LNCaP clone FGC (cell line): ENCODE measurements at regions not wholly inside any gene's neighbourhood (a gene's known extent, or its start where the extent isn't known, plus 50 kb on each side); places are given as distances from the start of the nearest gene placed in this dataset.
"Not testable (repeated sequence)": the region's sequence is repeated elsewhere in the genome, so short reads cannot be mapped to it uniquely, and the experiment has no call there.

Experiments used
- DNase-seq: peaks from one replicate; pipeline ENCODE4 v3.0.0-alpha.2; 2011; ENCODE audit warnings: low read depth
- H3K4me3 ChIP-seq: 2 replicates; pipeline ENCODE4 v1.5.1; 2011; ENCODE audit warnings: mild to moderate bottlenecking, low read depth, low read length, control low read depth
- TF ChIP-seq, protein P1 (sequence below): IDR thresholded peaks from 2 replicates; pipeline ENCODE4 v1.5.1; 2012; ENCODE audit warnings: mild to moderate bottlenecking; ENCODE audit not compliant: control insufficient read depth, insufficient read depth; ENCODE audit errors: extremely low read depth

DNA sequence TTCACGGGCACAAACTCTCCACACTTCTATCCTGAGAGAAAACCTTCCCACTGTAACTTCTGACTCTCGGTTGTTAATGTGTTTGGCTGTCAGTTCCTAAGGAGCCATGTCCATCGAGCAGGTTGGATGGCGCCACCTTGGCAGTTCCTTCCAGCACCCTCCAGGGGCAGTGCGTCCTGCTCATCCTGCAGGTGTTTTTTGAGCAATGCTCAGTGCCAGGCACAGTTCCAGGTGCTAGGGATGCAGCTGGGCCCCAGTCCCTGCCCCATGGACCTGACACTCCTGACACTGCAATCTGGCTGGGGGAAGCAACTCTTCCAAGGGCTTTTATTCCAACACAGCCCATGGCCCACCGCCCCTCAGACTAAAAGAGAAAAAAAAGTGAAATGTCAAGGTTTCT is 376.4 kb downstream of the PREX1 start:
- no peak for DNase-seq

DNA sequence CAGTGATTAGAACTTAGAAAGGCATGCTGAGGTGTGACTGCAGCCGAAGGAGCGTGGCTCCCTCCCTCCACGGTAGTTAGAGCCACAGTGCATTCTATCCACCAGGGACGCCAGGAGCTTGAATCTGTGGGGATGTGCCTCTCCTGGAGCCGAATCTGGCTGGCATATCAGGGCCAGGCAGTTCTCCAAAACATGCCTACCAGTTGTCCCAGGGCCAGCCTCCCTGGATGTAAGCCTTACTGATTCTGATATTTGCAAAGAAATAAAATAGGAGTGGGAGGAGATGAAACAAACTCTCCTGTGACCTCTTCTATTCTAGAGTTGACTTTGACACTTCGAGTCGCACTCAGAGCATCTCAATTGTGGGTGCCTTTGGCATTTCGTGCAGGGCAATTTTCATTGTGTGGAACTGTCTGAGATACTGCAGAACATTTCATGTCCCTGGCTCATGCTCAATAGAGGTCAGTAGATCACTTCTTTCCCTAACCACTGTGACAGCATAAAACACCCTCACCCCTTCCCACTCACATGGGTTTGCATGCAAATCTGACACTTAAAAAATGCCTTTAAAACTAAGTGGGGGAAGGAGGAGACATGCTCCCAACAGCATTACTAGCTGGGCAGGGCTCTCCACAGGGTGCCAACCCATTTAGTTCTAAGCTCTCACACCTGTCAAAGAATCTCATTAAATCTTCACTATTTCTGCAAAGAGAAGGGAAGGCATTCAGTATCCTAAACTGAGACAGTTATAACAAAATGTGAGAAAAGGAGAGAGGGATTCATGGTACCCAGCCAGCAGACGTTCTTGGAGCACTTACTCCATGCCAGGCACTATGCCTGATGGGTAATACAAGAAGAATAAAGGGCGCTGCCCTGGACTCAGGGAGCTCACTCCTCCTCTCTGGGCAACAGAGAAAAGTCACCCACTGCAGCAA is 378.9 kb downstream of the PREX1 start:
- TF ChIP-seq, protein P1, sequence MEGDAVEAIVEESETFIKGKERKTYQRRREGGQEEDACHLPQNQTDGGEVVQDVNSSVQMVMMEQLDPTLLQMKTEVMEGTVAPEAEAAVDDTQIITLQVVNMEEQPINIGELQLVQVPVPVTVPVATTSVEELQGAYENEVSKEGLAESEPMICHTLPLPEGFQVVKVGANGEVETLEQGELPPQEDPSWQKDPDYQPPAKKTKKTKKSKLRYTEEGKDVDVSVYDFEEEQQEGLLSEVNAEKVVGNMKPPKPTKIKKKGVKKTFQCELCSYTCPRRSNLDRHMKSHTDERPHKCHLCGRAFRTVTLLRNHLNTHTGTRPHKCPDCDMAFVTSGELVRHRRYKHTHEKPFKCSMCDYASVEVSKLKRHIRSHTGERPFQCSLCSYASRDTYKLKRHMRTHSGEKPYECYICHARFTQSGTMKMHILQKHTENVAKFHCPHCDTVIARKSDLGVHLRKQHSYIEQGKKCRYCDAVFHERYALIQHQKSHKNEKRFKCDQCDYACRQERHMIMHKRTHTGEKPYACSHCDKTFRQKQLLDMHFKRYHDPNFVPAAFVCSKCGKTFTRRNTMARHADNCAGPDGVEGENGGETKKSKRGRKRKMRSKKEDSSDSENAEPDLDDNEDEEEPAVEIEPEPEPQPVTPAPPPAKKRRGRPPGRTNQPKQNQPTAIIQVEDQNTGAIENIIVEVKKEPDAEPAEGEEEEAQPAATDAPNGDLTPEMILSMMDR: no peak
- no peak for DNase-seq
- H3K4me3 ChIP-seq: no peak overlapping the region

More for the DNA sequence above, 376.4 kb downstream of the PREX1 start:
- H3K4me3 ChIP-seq: no peak overlapping the region
- TF ChIP-seq, protein P1: no peak

DNA sequence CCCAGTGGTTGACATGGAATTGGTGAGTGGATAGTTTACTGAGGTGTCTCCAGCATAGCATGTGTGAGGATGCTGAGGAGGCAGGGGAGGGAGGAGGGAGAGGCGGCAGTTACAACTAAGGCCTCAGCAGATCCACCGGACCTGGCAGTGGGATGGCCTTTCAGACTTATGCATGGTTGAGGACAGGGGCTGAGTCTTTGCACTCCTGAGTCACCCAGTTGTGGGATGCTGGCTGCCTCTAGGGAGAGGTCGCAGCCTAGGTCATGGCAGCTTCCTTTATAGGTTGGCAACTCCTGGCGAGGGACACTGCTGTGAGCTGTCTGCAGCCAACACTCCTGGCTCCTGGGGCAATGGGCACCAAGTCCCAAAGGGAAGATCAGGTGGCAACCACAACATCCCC is 380.3 kb downstream of the PREX1 start:
- no peak overlapping the region for H3K4me3 ChIP-seq
- TF ChIP-seq, protein P1: no peak
- DNase-seq: no peak

DNA sequence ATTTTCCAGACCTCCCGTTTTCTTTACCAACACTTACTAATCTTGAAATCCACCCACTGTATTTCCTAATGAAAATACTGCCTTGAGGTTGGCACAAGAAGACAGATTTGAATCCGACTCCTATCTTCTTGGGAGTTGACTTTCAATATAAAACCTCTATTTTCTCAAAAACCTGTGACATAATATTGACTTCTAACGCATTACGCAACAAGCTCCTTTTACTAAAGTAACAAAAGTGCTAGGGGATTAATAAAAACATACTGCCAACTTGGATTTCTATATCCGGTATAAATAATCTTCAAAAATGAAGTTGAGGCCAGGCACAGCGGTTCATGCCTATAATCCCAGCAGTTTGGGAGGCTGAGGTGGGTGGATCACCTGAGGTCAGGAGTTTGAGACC is 382.0 kb downstream of the PREX1 start:
- TF ChIP-seq, protein P1: no peak
- DNase-seq: no peak
- no peak overlapping the region for H3K4me3 ChIP-seq

DNA sequence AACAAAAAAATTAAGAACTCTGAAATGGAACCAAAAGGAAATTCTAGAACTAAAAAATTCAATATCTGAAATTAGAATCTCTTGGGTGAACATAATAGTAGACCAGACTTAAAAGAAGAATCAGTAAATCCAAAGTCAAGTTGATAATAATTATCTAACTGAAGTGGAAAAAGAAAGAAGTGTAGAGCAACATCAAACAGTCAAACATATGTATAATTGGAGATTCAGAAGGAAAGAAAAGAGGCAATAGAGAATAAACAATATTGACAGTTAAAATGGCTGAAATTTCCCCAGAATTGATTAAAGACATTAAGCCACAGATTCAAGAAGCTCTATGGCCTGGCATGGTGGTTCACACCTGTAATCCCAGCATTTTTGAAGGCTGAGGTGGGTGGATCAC is 383.6 kb downstream of the PREX1 start:
- H3K4me3 ChIP-seq: no peak overlapping the region
- DNase-seq: no peak
- TF ChIP-seq, protein P1: no peak

DNA sequence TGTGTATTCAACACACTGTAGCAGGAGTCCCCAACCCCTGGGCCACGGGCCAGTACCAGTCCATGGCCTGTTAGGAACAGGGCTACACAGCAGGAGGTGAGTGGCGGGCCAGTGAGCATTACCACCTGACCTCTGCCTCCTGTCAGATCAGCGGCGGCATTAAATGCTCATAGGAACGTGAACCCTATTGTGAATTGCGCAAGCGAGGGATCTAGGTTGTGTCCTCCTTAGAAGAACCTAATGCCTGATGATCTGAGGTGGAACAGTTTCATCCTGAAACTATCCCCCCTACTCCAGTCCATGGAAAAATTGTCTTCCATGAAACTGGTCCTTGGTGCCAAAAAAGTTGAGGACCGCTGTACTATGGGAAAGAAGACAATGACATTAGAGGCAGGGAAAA is 386.9 kb downstream of the PREX1 start:
- no peak overlapping the region for H3K4me3 ChIP-seq
- no peak for DNase-seq
- TF ChIP-seq, protein P1: no peak

DNA sequence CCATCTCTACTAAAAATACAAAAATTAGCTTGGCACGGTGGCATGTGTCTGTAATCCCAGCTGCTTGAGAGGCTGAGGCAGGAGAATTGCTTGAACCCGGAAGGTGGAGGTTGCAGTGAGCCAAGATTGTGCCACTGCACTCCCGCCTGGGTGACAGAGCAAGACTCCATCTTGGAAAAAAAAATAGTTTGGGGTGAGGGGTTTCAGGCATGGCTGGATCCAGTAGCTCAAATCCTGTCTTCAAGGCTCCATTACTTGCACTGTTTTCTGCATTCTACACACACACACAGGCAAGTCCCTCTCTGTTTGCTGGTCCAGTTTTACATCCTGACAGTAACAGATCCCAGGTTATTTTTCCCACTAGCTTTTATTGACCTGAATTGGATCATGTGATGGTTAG is 387.5 kb downstream of the PREX1 start:
- not testable (repeated sequence) for H3K4me3 ChIP-seq

More for the DNA sequence above, 387.5 kb downstream of the PREX1 start:
- DNase-seq: not testable (repeated sequence)
